Mesothelial cell of epicardium (in vitro differentiated cells): ENCODE measurements at regions not wholly inside any gene's neighbourhood (a gene's known extent, or its start where the extent isn't known, plus 50 kb on each side); places are given as distances from the start of the nearest gene placed in this dataset.

Experiments used
- DNase-seq, 2 experiments: peaks; one replicate each; pipeline ENCODE4 v3.0.0; 2021; ENCODE audit warnings: low spot score in 2 of 2; ENCODE audit not compliant: unreplicated experiment in 2 of 2
- H3K27ac Mint-ChIP-seq: 2 replicates; pipeline ENCODE4 v1.8.0; 2021; ENCODE audit warnings: mixed read lengths
- H3K27me3 Mint-ChIP-seq: 2 replicates; pipeline ENCODE4 v1.8.0; 2021; ENCODE audit warnings: low read depth, mixed read lengths
- H3K36me3 Mint-ChIP-seq: 2 replicates; pipeline ENCODE4 v1.8.0; 2021; ENCODE audit warnings: mixed read lengths
- H3K4me1 Mint-ChIP-seq: 2 replicates; pipeline ENCODE4 v1.8.0; 2021; ENCODE audit warnings: mixed read lengths
- H3K4me3 Mint-ChIP-seq: 2 replicates; pipeline ENCODE4 v1.8.0; 2021; ENCODE audit warnings: mild to moderate bottlenecking, moderate library complexity, mixed read lengths
- H3K9me3 Mint-ChIP-seq: 2 replicates; pipeline ENCODE4 v1.8.0; 2021; ENCODE audit warnings: mixed read lengths
- CTCF ChIP-seq: fragments of 200-600 bp; sonication (generic); IDR thresholded peaks from one replicate; pipeline ENCODE4 v1.5.0; 2021; ENCODE audit warnings: antibody characterized with exemption; ENCODE audit not compliant: unreplicated experiment

- Mint-ChIP-seq H3K4me3 (no peak overlapping the region), H3K9me3 (peaks cover 8% of the 10 kb centered on the region), H3K4me1 (no peaks in the 10 kb centered on the region), H3K27ac (no peak overlapping the region), H3K36me3 (no peaks in the 10 kb centered on the region), H3K27me3 (no peaks in the 10 kb centered on the region)
- DNase-seq, result no peak
- TF ChIP-seq CTCF, result no peak
Measured at GRCh38 chr1:80375662-80376061, 1369.1 kb upstream of the ADGRL4 start.

- Mint-ChIP-seq H3K36me3 (no peaks in the 10 kb centered on the region), H3K27ac (no peak overlapping the region), H3K4me1 (no peaks in the 10 kb centered on the region), H3K4me3 (no peak overlapping the region), H3K27me3 (no peaks in the 10 kb centered on the region), H3K9me3 (peaks cover 8% of the 10 kb centered on the region)
- no peak for TF ChIP-seq CTCF
- DNase-seq, result no peak
Measured at GRCh38 chr1:80375109-80375508, 1368.6 kb upstream of the ADGRL4 start.

GRCh38 chr1:80369780-80370179 is 1363.2 kb upstream of the ADGRL4 start:
- H3K4me1 Mint-ChIP-seq, result peaks cover 5% of the 10 kb centered on the region
- DNase-seq, result no peak
- no peak for TF ChIP-seq CTCF
- no peaks in the 10 kb centered on the region for H3K27me3 Mint-ChIP-seq
- no peaks in the 10 kb centered on the region for H3K36me3 Mint-ChIP-seq
- H3K27ac Mint-ChIP-seq, result no peak overlapping the region
- H3K4me3 Mint-ChIP-seq, result no peak overlapping the region
- H3K9me3 Mint-ChIP-seq, result peaks cover 13% of the 10 kb centered on the region

GRCh38 chr1:80367058-80367457 is 1360.5 kb upstream of the ADGRL4 start:
- Mint-ChIP-seq H3K27ac (no peak overlapping the region), H3K4me3 (no peak overlapping the region), H3K36me3 (no peaks in the 10 kb centered on the region), H3K27me3 (no peaks in the 10 kb centered on the region), H3K4me1 (peaks cover 5% of the 10 kb centered on the region), H3K9me3 (peaks cover 13% of the 10 kb centered on the region)
- no peak for TF ChIP-seq CTCF
- DNase-seq, result no peak

GRCh38 chr1:80365359-80366021 is 1359.0 kb upstream of the ADGRL4 start:
- Mint-ChIP-seq H3K4me1 (peaks cover 5% of the 10 kb centered on the region), H3K27ac (no peak overlapping the region), H3K36me3 (no peaks in the 10 kb centered on the region)

More at GRCh38 chr1:80365359-80366021, 1359.0 kb upstream of the ADGRL4 start:
- no peak overlapping the region for H3K4me3 Mint-ChIP-seq
- TF ChIP-seq CTCF, result no peak
- DNase-seq, result no peak
- H3K9me3 Mint-ChIP-seq, result peaks cover 13% of the 10 kb centered on the region
- no peaks in the 10 kb centered on the region for H3K27me3 Mint-ChIP-seq
